HG03135 (cell line): ENCODE measurements at regions not wholly inside any gene's neighbourhood (a gene's known extent, or its start where the extent isn't known, plus 50 kb on each side); places are given as distances from the start of the nearest gene placed in this dataset.
"Not testable (repeated sequence)": the region's sequence is repeated elsewhere in the genome, so short reads cannot be mapped to it uniquely, and the experiment has no call there.

ENCODE experiments used
- ATAC-seq: cut with Tn5 transposase; IDR thresholded peaks from one replicate; pipeline ENCODE4 v1.9.1; 2021; ENCODE audit warnings: mild to moderate bottlenecking, moderate library complexity; ENCODE audit not compliant: unreplicated experiment

- no peak for ATAC-seq
Observed at GRCh38 chr15:94968133-94968532, 736.8 kb downstream of the MCTP2 start.

DNA sequence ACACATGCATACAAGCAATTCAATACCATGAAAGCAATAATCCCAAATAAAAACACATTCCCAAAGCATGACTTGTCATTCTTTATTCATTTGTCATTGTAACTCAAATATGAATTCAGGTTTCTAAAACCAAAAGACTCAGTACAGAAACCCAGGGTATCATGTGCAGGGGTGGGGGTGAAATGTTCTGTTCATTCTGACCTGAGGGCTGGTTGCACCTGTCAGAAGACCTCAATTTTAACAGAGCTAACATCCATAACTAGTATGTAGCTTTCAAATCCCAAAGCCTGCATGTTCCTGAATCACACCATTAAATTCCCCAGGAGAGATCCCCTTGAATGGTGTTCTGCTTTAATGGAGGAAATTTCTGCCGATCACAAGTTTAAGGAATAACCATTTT, 738.7 kb downstream of the MCTP2 start:
- no peak for ATAC-seq

DNA sequence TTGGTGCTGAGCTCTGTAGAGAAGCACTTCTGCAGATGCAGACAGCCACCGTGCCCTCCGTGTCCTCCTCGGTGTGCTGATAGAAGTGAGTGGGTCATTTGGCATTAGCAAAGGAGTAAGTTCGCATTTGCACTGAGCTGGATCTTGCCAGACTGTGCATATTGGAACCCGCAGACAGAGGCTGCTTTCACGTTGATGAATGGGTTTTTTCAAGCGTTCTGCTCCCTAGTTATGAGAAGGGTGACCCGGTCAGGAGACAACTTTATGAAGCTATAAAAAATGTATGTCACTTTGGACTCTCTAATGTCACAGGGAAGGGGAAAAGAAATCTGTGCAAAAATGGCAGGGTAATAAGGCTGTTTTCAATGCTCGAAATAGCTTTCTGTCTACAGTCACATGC, 739.4 kb downstream of the MCTP2 start:
- no peak for ATAC-seq

DNA sequence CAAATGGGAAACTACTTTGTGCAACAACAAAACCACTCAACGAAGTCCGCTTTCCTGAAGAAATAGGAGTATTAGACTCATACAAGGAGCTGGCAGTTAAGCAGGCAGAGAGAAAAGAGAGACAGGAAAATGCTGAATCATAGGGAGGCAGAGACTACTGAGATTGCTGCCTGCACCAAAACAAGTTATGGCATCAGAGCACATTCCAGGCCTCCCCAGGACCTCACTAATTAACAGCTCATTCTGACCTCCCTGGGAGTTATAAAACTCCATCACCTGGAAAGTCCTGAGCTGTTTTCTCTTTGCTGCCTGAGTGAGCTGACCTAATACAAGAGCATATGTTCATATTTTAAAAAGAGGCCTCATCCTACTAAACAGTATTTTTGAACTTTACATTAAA, 741.0 kb downstream of the MCTP2 start:
- ATAC-seq: no peak

DNA sequence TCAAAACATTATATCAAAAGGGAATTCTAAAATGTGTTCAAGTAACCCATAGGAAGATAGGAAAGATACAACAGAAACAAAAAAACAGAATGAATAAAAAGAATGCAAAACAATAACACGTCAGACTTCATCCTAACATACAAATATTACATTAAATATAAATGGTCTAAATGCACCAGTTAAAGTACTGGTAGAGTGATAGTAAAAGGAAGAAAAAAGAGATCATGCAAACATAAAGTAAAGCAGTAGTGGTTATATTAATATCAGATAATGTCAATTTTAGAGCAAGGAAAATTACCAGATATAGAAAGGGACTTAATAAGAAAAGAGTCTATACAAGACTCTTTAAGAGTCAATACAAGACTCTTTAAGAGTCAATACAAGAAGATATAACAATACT, 755.7 kb downstream of the MCTP2 start:
- no peak for ATAC-seq

- ATAC-seq: no peak
Observed at GRCh38 chr15:94991718-94992117, 760.4 kb downstream of the MCTP2 start.

DNA sequence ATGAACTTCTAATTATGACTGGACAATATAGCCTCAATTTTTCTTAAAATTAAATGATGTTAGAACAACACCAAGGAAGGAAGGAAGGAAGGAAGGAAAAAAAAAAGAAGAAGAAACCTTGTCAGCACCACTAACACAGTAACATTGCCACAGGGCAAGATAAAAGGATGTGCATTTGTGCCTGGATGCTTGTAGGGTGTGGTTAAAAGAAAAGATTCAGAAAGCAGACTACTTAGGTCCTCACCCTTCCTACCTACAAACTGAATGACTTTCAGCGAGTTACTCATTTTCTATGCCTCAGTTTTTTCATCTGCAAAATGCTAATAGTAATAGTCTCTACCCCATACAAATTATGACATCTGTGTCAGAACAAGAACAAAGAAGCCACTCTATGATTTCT, 778.3 kb downstream of the MCTP2 start:
- no peak for ATAC-seq

DNA sequence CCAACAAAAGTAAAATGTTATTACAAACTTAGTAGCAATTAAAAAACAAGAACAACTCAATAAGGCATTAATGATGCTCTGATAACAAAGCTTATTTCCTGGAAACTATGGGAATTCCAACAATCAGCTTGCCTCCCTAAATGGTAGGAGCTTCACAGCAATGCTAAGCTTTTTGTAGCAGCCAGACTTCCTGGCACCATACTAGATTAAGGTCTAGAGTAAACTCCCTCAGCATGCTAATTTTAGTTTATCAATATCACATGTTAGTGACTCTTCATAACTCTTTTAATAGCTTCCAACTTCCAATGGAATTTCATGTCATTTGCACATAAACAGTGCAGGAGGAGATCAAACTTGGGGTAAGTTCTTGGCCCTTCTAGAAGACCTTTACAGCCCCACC, 782.0 kb downstream of the MCTP2 start:
- no peak for ATAC-seq

DNA sequence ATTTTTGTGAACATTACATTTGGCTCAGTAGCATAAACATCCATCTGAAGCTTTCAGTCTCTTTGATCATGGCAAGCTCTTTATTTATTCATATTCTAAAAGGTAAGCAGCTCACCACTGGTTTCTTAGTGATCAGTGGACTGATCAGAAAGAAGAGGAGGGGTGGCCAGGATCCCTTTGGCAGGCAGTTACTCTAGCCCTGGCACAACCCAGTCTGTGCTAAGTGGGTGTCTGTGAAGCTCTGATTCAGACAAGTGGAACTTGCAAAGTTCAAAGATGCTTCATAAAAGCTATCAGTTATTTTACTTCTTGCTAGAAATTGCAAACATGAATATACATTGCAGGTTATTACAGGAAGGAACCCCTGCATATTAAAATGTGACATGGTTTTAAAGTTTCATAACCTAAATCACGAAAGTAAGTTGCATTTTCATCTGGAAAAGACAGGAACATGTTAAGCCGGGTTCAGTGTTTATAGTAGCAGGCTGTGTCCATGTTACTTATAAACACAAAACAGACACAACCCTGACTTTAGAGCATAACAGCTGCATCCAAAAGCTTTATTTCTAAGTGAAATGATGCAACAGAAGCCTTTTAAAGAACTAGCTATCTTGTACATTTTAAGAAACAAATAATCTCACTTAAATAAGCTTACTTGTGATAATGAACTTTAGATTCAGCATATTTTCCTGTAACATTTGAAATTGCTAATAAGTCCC, 785.3 kb downstream of the MCTP2 start:
- no peak for ATAC-seq

GRCh38 chr15:95017666-95018328, 786.4 kb downstream of the MCTP2 start:
- no peak for ATAC-seq

GRCh38 chr15:95018888-95019545, 787.7 kb downstream of the MCTP2 start:
- no peak for ATAC-seq

DNA sequence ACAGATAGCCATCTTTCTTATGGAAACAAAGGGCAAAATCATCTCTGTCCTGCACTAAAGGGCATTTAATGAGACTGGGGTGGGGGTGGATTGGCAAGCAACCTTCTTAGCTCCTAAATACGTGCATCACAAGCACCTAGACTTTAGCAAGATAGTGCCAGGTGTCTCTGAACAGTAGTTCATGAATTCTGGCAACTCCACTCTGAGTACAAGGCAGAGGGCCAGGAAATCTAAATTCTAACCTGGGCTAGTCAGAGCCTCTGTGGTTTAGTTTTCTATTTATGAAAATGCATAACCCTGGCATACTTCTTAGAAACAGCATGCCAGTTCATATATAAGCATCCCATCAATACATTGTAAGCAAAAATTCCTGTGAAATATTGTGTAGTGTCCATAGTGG, 788.5 kb downstream of the MCTP2 start:
- no peak for ATAC-seq

DNA sequence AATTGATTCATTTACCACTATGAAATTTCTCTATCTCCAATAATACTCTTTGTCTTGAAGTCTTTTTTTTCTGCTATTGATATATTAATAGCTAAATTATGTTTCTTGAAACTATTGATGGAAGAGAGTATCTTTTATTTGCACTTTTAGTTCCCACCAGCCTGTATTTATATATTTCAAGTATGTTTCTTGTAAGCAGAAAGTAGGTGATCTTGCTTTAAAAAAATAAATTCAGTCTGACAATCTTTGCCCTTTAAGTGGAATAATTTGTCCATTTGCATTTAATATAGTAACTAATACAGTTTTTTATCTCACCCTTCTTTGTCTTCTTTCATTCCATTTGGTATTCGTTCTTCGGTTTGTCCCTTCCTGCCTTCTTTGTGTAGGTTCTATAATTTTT, 790.5 kb downstream of the MCTP2 start:
- ATAC-seq: no peak

DNA sequence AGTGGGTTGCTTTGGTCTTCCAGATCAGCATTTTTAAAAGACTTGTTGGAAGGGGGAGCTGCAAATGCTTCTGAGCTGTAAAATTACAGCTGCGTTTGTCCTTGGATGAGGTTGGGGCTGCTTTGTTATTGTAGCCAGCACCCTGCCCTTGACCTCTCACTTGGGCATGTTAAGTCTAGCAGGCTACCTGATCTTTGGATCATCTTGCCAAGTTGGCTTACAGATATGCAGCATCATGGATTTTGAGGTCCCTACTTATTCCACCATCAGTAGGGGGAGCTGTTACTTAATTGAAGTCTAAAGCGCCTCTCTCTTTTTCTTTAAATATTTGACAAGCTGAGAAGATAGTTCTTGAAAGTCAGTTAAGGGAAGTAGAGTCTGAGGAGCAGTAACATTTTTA, 793.0 kb downstream of the MCTP2 start:
- ATAC-seq: no peak

GRCh38 chr15:95025924-95026728, 794.8 kb downstream of the MCTP2 start:
- no peak for ATAC-seq

- no peak for ATAC-seq
Observed at GRCh38 chr15:95027981-95028380, 796.6 kb downstream of the MCTP2 start.

GRCh38 chr15:95032156-95032555, 800.8 kb downstream of the MCTP2 start:
- no peak for ATAC-seq

DNA sequence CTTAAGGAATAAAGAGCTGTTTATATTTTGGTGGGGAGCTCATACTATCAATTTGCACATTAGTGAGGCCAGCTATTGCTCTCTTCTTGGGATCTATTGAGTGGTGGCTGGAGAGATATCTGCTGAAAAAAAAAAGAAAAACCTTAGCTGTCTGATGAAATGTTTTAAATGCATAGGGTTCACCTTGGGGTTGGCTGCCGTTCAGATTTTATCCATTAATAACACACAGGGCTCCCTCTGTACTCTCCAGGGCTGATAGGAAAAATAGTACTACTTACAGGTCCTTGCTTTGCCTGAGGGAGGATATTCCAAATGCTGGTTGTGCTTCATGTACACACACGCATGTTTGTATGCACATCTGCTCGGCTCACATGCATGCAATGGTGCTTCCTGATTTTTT, 803.7 kb downstream of the MCTP2 start:
- ATAC-seq: no peak

GRCh38 chr15:95041297-95041696, 809.9 kb downstream of the MCTP2 start:
- no peak for ATAC-seq

GRCh38 chr15:95043236-95043932, 812.0 kb downstream of the MCTP2 start:
- not testable (repeated sequence) for ATAC-seq

DNA sequence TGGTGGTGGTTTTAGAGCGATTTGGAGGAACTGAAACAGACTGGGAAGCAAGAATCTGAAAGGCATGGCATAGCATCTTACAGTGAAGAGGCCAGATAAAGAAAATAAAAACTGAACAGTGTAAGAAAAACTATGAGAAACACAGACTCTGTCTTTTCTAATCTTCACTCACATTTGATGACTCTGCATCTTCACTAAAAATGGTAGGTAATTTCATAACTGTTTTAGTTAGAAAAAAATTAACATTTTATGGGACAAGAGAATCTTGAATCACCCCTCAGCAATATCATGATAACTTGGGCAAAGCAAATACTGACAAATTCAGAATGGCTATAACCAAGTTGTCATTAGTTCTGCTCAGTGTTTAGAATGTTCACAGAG, 812.6 kb downstream of the MCTP2 start:
- ATAC-seq: no peak
